HEK293 (cell line): ENCODE measurements at regions not wholly inside any gene's neighbourhood (a gene's known extent, or its start where the extent isn't known, plus 50 kb on each side); places are given as distances from the start of the nearest gene placed in this dataset.

Experiments
- HOXD13 ChIP-seq: sonication (generic); formaldehyde crosslinking; IDR thresholded peaks from 2 replicates; pipeline ENCODE4 v1.8.0; 2022; ENCODE audit warnings: missing genetic modification reagents, borderline replicate concordance
- KLF8 ChIP-seq: fragments of 450-650 bp; formaldehyde crosslinking; IDR thresholded peaks from 2 replicates; pipeline ENCODE4 v1.5.1; 2016; ENCODE audit warnings: missing biosample characterization, missing genetic modification characterization
- MYNN ChIP-seq: fragments of 450-650 bp; formaldehyde crosslinking; IDR thresholded peaks from 2 replicates; pipeline ENCODE4 v1.5.1; 2016; ENCODE audit warnings: missing biosample characterization, missing genetic modification characterization, borderline replicate concordance
- OVOL3 ChIP-seq: fragments of 450-650 bp; formaldehyde crosslinking; IDR thresholded peaks from 2 replicates; pipeline ENCODE4 v1.5.1; 2016; ENCODE audit warnings: missing biosample characterization, missing genetic modification characterization
- ZBTB48 ChIP-seq: fragments of 450-650 bp; formaldehyde crosslinking; IDR thresholded peaks from 2 replicates; pipeline ENCODE4 v1.5.1; 2016; ENCODE audit warnings: missing biosample characterization, missing genetic modification characterization
- ZFHX2 ChIP-seq: fragments of 450-650 bp; formaldehyde crosslinking; conservative IDR thresholded peaks from 2 replicates; pipeline ENCODE4 v1.5.1; 2016; ENCODE audit warnings: missing biosample characterization, missing genetic modification characterization
- ZNF16 ChIP-seq: fragments of 450-650 bp; formaldehyde crosslinking; IDR thresholded peaks from 2 replicates; pipeline ENCODE4 v1.5.1; 2016; ENCODE audit warnings: low read depth, missing biosample characterization, missing genetic modification characterization
- ZNF19 ChIP-seq: fragments of 450-650 bp; formaldehyde crosslinking; IDR thresholded peaks from 2 replicates; pipeline ENCODE4; 2016; ENCODE audit warnings: missing biosample characterization, missing genetic modification characterization, low read depth
- ZNF23 ChIP-seq: fragments of 450-650 bp; formaldehyde crosslinking; IDR thresholded peaks from 2 replicates; pipeline ENCODE4 v1.5.1; 2016; ENCODE audit warnings: missing biosample characterization, missing genetic modification characterization, borderline replicate concordance
- ZNF324 ChIP-seq: fragments of 450-650 bp; formaldehyde crosslinking; IDR thresholded peaks from 2 replicates; pipeline ENCODE4 v1.5.1; 2016; ENCODE audit warnings: missing biosample characterization, missing genetic modification characterization
- ZNF335 ChIP-seq: fragments of 450-650 bp; formaldehyde crosslinking; conservative IDR thresholded peaks from 2 replicates; pipeline ENCODE4 v1.5.1; 2016; ENCODE audit warnings: missing biosample characterization, missing genetic modification characterization
- ZNF366 ChIP-seq: fragments of 450-650 bp; formaldehyde crosslinking; conservative IDR thresholded peaks from 2 replicates; pipeline ENCODE4 v1.5.1; 2016; ENCODE audit warnings: missing biosample characterization, missing genetic modification characterization
- ZNF37A ChIP-seq: fragments of 450-650 bp; IDR thresholded peaks from 2 replicates; pipeline ENCODE4 v1.5.1; 2018; ENCODE audit warnings: missing biosample characterization, missing genetic modification characterization
- ZNF416 ChIP-seq: fragments of 450-650 bp; formaldehyde crosslinking; IDR thresholded peaks from 2 replicates; pipeline ENCODE4 v1.5.1; 2016; ENCODE audit warnings: missing biosample characterization, missing genetic modification characterization
- ZNF423 ChIP-seq: fragments of 450-650 bp; formaldehyde crosslinking; IDR thresholded peaks from 2 replicates; pipeline ENCODE4 v1.5.1; 2016; ENCODE audit warnings: missing biosample characterization, missing genetic modification characterization
- ZNF555 ChIP-seq: fragments of 450-650 bp; formaldehyde crosslinking; conservative IDR thresholded peaks from 2 replicates; pipeline ENCODE4 v1.5.1; 2017; ENCODE audit warnings: missing biosample characterization, mild to moderate bottlenecking, missing genetic modification characterization, inconsistent platforms
- ZNF580 ChIP-seq: fragments of 450-650 bp; formaldehyde crosslinking; IDR thresholded peaks from 2 replicates; pipeline ENCODE4 v1.5.1; 2016; ENCODE audit warnings: missing biosample characterization, missing genetic modification characterization
- ZNF623 ChIP-seq: fragments of 450-650 bp; formaldehyde crosslinking; IDR thresholded peaks from 2 replicates; pipeline ENCODE4 v1.5.1; 2016; ENCODE audit warnings: missing biosample characterization, missing genetic modification characterization
- ZNF645 ChIP-seq: fragments of 450-650 bp; formaldehyde crosslinking; IDR thresholded peaks from 2 replicates; pipeline ENCODE4; 2016; ENCODE audit warnings: missing biosample characterization, missing genetic modification characterization
- ZNF654 ChIP-seq: fragments of 450-650 bp; formaldehyde crosslinking; IDR thresholded peaks from 2 replicates; pipeline ENCODE4 v1.5.1; 2016; ENCODE audit warnings: low read depth, missing biosample characterization, missing genetic modification characterization
- ZNF692 ChIP-seq: fragments of 450-650 bp; formaldehyde crosslinking; IDR thresholded peaks from 2 replicates; pipeline ENCODE4 v1.5.1; 2016; ENCODE audit warnings: missing biosample characterization, missing genetic modification characterization
- ZNF76 ChIP-seq: fragments of 450-650 bp; formaldehyde crosslinking; IDR thresholded peaks from 2 replicates; pipeline ENCODE4; 2016; ENCODE audit warnings: low read depth, missing biosample characterization, missing genetic modification characterization, borderline replicate concordance
- ZNF768 ChIP-seq: fragments of 450-650 bp; formaldehyde crosslinking; IDR thresholded peaks from 2 replicates; pipeline ENCODE4 v1.5.1; 2018; ENCODE audit warnings: missing biosample characterization, mild to moderate bottlenecking, missing genetic modification characterization
- ZNF830 ChIP-seq: fragments of 450-650 bp; IDR thresholded peaks from 2 replicates; pipeline ENCODE4 v1.5.0; 2018; ENCODE audit warnings: missing biosample characterization, missing genetic modification characterization, low read depth, mild to moderate bottlenecking, moderate library complexity
- ZSCAN23 ChIP-seq: fragments of 450-650 bp; formaldehyde crosslinking; IDR thresholded peaks from 2 replicates; pipeline ENCODE4 v1.5.1; 2016; ENCODE audit warnings: missing biosample characterization, missing genetic modification characterization
- TF ChIP-seq, protein P1 (sequence below): fragments of 450-650 bp; formaldehyde crosslinking; IDR thresholded peaks from 2 replicates; pipeline ENCODE4 v1.5.1; 2016; ENCODE audit warnings: missing biosample characterization, missing genetic modification characterization
- TF ChIP-seq, protein P2 (sequence below): fragments of 450-650 bp; formaldehyde crosslinking; IDR thresholded peaks from 2 replicates; pipeline ENCODE4 v1.5.1; 2016; ENCODE audit warnings: missing biosample characterization, missing genetic modification characterization, borderline replicate concordance
- TF ChIP-seq, protein P3 (sequence below): fragments of 450-650 bp; formaldehyde crosslinking; IDR thresholded peaks from 2 replicates; pipeline ENCODE4 v1.5.1; 2016; ENCODE audit warnings: missing biosample characterization, missing genetic modification characterization

- TF ChIP-seq ZNF830 (tag by site-specific recombination): no peak
- no peak for TF ChIP-seq ZNF16
- TF ChIP-seq ZNF324: no peak
- no peak for TF ChIP-seq KLF8 (tag by site-specific recombination)
- no peak for TF ChIP-seq ZNF37A (tag by site-specific recombination)
- TF ChIP-seq, protein P1, sequence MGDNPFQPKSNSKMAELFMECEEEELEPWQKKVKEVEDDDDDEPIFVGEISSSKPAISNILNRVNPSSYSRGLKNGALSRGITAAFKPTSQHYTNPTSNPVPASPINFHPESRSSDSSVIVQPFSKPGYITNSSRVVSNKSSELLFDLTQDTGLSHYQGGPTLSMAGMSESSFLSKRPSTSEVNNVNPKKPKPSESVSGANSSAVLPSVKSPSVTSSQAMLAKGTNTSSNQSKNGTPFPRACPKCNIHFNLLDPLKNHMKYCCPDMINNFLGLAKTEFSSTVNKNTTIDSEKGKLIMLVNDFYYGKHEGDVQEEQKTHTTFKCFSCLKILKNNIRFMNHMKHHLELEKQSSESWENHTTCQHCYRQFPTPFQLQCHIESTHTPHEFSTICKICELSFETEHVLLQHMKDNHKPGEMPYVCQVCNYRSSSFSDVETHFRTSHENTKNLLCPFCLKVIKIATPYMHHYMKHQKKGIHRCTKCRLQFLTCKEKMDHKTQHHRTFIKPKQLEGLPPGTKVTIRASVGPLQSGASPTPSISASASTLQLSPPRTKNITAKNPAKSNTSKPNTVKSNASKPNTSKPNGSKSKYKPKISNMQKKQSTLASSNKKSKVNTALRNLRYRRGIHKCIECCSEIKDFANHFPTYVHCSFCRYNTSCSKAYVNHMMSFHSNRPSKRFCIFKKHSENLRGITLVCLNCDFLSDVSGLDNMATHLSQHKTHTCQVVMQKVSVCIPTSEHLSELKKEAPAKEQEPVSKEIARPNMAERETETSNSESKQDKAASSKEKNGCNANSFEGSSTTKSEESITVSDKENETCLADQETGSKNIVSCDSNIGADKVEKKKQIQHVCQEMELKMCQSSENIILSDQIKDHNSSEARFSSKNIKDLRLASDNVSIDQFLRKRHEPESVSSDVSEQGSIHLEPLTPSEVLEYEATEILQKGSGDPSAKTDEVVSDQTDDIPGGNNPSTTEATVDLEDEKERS (tag by site-specific recombination): no peak
- no peak for TF ChIP-seq ZNF416 (tag by site-specific recombination)
- TF ChIP-seq ZNF580 (tag by site-specific recombination): no peak
- no peak for TF ChIP-seq ZNF76 (tag by site-specific recombination)
- TF ChIP-seq ZNF768 (tag by site-specific recombination): no peak
- TF ChIP-seq ZNF23 (tag by site-specific recombination): no peak
- peak; percentile 95 for TF ChIP-seq ZNF555
- TF ChIP-seq, protein P2, sequence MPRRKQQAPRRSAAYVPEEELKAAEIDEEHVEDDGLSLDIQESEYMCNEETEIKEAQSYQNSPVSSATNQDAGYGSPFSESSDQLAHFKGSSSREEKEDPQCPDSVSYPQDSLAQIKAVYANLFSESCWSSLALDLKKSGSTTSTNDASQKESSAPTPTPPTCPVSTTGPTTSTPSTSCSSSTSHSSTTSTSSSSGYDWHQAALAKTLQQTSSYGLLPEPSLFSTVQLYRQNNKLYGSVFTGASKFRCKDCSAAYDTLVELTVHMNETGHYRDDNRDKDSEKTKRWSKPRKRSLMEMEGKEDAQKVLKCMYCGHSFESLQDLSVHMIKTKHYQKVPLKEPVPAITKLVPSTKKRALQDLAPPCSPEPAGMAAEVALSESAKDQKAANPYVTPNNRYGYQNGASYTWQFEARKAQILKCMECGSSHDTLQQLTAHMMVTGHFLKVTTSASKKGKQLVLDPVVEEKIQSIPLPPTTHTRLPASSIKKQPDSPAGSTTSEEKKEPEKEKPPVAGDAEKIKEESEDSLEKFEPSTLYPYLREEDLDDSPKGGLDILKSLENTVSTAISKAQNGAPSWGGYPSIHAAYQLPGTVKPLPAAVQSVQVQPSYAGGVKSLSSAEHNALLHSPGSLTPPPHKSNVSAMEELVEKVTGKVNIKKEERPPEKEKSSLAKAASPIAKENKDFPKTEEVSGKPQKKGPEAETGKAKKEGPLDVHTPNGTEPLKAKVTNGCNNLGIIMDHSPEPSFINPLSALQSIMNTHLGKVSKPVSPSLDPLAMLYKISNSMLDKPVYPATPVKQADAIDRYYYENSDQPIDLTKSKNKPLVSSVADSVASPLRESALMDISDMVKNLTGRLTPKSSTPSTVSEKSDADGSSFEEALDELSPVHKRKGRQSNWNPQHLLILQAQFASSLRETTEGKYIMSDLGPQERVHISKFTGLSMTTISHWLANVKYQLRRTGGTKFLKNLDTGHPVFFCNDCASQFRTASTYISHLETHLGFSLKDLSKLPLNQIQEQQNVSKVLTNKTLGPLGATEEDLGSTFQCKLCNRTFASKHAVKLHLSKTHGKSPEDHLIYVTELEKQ (tag by site-specific recombination): no peak
- no peak for TF ChIP-seq OVOL3 (tag by site-specific recombination)
- TF ChIP-seq ZFHX2 (tag by site-specific recombination): no peak
- no peak for TF ChIP-seq ZNF423
- TF ChIP-seq ZNF692: no peak
- TF ChIP-seq ZNF654 (tag by site-specific recombination): peak; percentile 32; the same call in 1 of the 2 replicates
- TF ChIP-seq MYNN (tag by site-specific recombination): no peak
- TF ChIP-seq, protein P3, sequence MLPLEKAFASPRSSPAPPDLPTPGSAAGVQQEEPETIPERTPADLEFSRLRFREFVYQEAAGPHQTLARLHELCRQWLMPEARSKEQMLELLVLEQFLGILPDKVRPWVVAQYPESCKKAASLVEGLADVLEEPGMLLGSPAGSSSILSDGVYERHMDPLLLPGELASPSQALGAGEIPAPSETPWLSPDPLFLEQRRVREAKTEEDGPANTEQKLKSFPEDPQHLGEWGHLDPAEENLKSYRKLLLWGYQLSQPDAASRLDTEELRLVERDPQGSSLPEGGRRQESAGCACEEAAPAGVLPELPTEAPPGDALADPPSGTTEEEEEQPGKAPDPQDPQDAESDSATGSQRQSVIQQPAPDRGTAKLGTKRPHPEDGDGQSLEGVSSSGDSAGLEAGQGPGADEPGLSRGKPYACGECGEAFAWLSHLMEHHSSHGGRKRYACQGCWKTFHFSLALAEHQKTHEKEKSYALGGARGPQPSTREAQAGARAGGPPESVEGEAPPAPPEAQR (tag by site-specific recombination): no peak
- no peak for TF ChIP-seq ZNF19 (tag by site-specific recombination)
- no peak for TF ChIP-seq ZNF366 (tag by site-specific recombination)
- TF ChIP-seq HOXD13: no peak
- peak; percentile 70 for TF ChIP-seq ZNF623 (tag by site-specific recombination)
- TF ChIP-seq ZNF645 (tag by site-specific recombination): no peak
- TF ChIP-seq ZSCAN23 (tag by site-specific recombination): no peak
- TF ChIP-seq ZNF335: no peak
- TF ChIP-seq ZBTB48 (tag by site-specific recombination): no peak
Measured at GRCh38 chr12:74015118-74015517, 522.5 kb upstream of the ATXN7L3B start (continued).
